Fibroblast of the aortic adventitia (primary cell): ENCODE measurements at regions not wholly inside any gene's neighbourhood (a gene's known extent, or its start where the extent isn't known, plus 50 kb on each side); places are given as distances from the start of the nearest gene placed in this dataset.

Experiments
- DNase-seq: peaks from one replicate; pipeline ENCODE4 v3.0.0-alpha.2; 2010; ENCODE audit warnings: low read depth
- H3K4me3 ChIP-seq: 2 replicates; pipeline ENCODE4 v1.5.1; 2011; ENCODE audit warnings: low read depth, mild to moderate bottlenecking, control low read depth, low read length, moderate library complexity
- TF ChIP-seq, protein P1 (sequence below): IDR thresholded peaks from 2 replicates; pipeline ENCODE4 v1.5.1; 2011; ENCODE audit warnings: mild to moderate bottlenecking, low read length, control low read depth, inconsistent platforms; ENCODE audit not compliant: insufficient read depth

DNA sequence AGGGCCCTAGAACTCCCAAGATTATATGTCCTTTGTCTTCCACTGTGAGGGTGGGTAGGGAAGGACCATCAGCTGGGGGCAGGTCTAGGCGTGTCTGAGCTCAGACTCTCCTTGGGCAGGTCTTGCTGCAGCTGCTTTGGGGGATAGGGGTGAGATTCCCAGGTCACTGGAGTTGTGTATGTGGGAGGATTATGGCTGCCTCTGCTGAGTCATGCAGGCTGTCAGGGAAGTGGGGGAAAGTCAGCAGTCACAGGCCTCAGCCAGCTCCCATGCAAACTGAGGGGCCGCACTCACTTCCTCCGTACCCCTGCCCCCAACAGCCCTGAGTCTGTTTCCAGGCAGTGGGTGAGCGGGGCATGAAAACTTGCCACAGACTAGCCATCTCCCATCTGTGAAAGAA lies 600.8 kb downstream of the DIAPH3 start:
- TF ChIP-seq, protein P1, sequence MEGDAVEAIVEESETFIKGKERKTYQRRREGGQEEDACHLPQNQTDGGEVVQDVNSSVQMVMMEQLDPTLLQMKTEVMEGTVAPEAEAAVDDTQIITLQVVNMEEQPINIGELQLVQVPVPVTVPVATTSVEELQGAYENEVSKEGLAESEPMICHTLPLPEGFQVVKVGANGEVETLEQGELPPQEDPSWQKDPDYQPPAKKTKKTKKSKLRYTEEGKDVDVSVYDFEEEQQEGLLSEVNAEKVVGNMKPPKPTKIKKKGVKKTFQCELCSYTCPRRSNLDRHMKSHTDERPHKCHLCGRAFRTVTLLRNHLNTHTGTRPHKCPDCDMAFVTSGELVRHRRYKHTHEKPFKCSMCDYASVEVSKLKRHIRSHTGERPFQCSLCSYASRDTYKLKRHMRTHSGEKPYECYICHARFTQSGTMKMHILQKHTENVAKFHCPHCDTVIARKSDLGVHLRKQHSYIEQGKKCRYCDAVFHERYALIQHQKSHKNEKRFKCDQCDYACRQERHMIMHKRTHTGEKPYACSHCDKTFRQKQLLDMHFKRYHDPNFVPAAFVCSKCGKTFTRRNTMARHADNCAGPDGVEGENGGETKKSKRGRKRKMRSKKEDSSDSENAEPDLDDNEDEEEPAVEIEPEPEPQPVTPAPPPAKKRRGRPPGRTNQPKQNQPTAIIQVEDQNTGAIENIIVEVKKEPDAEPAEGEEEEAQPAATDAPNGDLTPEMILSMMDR = no peak
- no peak overlapping the region for H3K4me3 ChIP-seq
- no peak for DNase-seq

DNA sequence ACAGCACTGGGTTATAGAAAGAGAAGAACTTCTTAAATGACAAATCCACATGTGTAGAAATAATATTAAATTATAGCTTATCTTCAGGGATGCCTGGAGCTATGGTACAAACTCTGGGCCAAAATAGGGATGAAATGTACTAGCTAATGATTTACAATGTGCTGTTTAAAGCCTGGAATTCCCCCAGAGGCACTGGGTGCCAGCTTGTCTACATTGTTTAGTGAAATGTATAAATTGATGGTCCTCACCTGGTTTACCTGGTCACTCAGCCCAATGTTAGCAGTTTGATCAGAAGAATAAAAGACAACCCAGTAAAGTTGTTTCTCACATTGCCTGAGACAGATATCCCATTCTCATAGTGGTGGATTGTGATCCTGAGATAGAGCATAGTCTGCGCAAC lies 597.2 kb downstream of the DIAPH3 start:
- H3K4me3 ChIP-seq = no peak overlapping the region
- TF ChIP-seq, protein P1 = no peak
- DNase-seq = no peak

DNA sequence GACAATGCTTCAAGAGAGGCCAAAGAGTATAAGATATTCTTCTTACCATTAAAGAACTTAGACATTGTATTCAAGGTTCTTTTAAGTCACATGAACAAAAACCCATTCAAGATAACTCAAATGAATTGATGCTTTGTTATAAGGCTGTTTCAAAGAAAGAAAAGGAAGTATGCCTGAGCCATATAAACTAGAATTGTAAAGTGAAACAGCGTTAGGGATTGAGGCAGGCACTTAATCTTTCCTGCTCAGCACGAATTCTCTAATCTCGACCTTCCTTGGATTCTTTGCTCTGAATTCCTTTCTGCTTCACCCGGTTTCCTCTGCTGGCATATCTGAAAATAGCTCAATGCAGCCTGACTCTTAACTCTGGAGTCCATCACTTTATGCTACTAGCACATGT lies 595.4 kb downstream of the DIAPH3 start:
- H3K4me3 ChIP-seq = no peak overlapping the region
- DNase-seq = no peak
- TF ChIP-seq, protein P1 = no peak

DNA sequence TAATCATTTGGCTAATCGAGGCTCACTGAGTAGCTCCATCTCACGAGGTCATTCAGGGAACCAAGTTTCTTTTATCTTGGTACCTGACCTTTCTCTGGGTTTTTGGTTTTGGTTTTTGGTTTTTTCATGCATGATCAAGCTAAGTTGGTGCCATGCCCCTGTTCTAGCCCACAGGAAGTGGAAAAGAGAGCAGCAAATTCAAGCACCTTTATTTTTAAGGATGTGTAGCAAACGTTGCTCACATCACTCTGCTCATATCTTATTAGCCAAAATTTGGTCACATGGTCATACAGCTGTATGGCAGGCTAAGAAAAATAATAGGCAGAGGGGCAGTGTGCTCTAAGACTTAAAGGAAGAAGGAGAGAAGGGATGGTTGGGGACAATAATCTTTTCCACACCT lies 593.5 kb downstream of the DIAPH3 start:
- H3K4me3 ChIP-seq = no peak overlapping the region
- no peak for DNase-seq
- TF ChIP-seq, protein P1 = no peak

DNA sequence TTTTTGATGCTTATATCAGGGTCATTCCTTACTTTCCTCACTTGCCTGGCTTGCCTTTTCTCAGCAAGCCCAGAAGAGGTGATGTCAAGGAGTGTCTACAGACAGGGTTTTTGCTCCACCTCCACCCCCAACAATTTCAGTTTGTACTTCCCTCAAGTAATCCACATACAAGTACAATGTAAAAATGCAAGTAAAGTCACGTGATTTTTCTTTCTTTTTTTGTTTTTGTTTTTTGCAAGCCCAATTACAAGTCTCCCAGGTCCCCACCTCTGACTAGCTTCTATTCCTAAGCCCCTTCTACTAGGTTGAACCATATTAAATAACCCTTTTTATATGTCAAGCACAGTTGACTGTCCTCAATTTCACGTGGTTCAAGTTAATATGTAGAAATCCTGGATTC lies 579.6 kb downstream of the DIAPH3 start:
- no peak overlapping the region for H3K4me3 ChIP-seq
- DNase-seq = no peak
- TF ChIP-seq, protein P1 = no peak

DNA sequence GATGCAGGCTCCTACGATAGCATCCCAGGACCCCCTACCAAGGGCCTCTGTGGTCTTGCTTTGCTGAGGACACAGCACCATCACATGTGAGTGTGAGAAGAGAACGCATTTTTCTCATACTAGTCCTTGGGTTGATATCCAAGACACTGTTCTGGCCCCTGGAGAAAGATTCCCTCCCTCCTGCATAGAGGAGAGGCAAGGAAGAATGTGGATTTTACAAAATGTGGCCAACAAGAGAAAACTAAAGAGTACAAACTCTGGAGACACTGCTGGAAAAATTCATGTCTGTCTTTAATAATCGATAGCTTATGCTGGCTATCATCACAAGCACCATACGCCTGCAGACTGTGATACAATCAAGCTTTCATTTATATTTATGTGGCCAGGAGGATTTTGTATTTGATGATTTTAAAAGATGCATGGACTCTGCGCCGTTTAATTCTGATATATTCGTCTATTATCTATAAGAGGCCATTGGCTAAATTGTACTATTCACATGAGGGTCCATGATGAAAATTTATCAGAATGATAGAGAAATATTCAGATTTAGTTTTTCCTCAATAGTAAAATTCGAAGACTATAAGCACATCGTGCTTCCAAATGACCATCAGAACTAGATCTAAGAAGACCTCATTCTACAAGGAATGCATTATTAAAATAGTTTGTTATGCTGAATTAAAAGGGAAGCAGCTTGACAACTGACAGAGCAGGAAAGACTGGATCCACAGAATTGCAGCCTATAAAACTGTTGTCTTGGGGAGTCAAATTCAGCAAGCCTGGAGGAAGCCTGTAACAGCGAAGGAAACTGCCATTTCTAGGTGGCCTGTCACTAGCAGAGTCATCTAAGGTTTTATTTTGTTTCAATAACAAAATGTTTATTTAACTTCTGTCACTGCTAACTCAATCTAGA lies 578.7 kb downstream of the DIAPH3 start:
- TF ChIP-seq, protein P1 = no peak
- DNase-seq = no peak
- H3K4me3 ChIP-seq = no peak overlapping the region

DNA sequence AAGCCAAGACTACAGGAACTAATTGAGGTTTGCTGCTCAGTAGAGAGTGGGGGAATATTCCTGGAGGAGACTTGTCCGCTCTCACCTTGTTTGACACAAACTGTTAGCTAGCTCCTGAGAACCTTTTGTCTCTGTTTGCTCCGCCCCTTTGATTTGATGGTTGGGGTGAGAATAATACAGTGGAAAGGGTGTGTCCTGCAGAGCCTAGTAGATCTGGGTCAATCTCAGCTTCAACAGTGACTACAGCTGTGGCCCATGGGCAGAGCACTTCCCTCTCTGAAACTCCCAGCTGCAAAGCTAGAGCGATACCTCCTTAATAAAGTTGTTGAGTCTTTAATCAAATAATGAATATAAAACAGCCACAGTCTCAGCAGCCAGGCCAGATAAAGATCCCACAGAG lies 576.7 kb downstream of the DIAPH3 start:
- TF ChIP-seq, protein P1 = no peak
- H3K4me3 ChIP-seq = no peak overlapping the region
- no peak for DNase-seq
